HepG2 (cell line): ENCODE measurements at regions not wholly inside any gene's neighbourhood (a gene's known extent, or its start where the extent isn't known, plus 50 kb on each side); places are given as distances from the start of the nearest gene placed in this dataset.

ENCODE experiments used
- ATF5 ChIP-seq: sonication (generic); formaldehyde crosslinking; IDR thresholded peaks from 2 replicates; pipeline ENCODE4 v1.4.0; 2020; ENCODE audit warnings: mild to moderate bottlenecking, low read depth, missing genetic modification reagents
- CBX2 ChIP-seq, 2 experiments: fragments of 200-600 bp in 1 of 2; sonication (generic); formaldehyde crosslinking in 1 of 2; IDR thresholded peaks; 2 replicates each; pipeline versions ENCODE4 v1.7.0 to v1.8.1; 2018 to 2022; ENCODE audit warnings: low read depth in 2 of 2, low read length in 1 of 2, mild to moderate bottlenecking in 1 of 2, missing genetic modification reagents in 1 of 2
- DMAP1 ChIP-seq: IDR thresholded peaks from 2 replicates; pipeline ENCODE4 v1.6.1; 2016
- E2F2 ChIP-seq: sonication (generic); formaldehyde crosslinking; IDR thresholded peaks from 2 replicates; pipeline ENCODE4 v1.4.0; 2020; ENCODE audit warnings: missing genetic modification reagents, borderline replicate concordance
- ERF ChIP-seq: IDR thresholded peaks from 2 replicates; pipeline ENCODE4 v1.6.1; 2018; ENCODE audit warnings: missing biosample characterization, missing genetic modification reagents
- HOXD1 ChIP-seq: sonication (generic); formaldehyde crosslinking; IDR thresholded peaks from 2 replicates; pipeline ENCODE4 v1.5.0; 2020; ENCODE audit warnings: missing genetic modification reagents
- KAT7 ChIP-seq: IDR thresholded peaks from 2 replicates; pipeline ENCODE4 v1.6.1; 2018; ENCODE audit warnings: borderline replicate concordance, missing compliant biosample characterization
- NFYC ChIP-seq: IDR thresholded peaks from 2 replicates; pipeline ENCODE4 v1.6.1; 2016; ENCODE audit warnings: missing genetic modification reagents, missing compliant biosample characterization
- RARA ChIP-seq: IDR thresholded peaks from 2 replicates; pipeline ENCODE4 v1.6.1; 2016; ENCODE audit warnings: missing genetic modification reagents, missing compliant biosample characterization
- TCF7 ChIP-seq: sonication (generic); IDR thresholded peaks from 2 replicates; pipeline ENCODE4 v1.6.1; 2016; ENCODE audit warnings: antibody characterized with exemption, low read depth
- TEF ChIP-seq: sonication (generic); formaldehyde crosslinking; IDR thresholded peaks from 2 replicates; pipeline ENCODE4 v1.5.0; 2020; ENCODE audit warnings: missing genetic modification reagents
- ZC3H13 ChIP-seq: sonication (generic); formaldehyde crosslinking; IDR thresholded peaks from 2 replicates; pipeline ENCODE4 v1.8.1; 2023; ENCODE audit warnings: mild to moderate bottlenecking, missing genetic modification reagents, moderate library complexity
- ZKSCAN8 ChIP-seq: IDR thresholded peaks from 2 replicates; pipeline ENCODE4 v1.6.1; 2016; ENCODE audit warnings: borderline replicate concordance, missing genetic modification reagents, missing compliant biosample characterization
- ZNF142 ChIP-seq: sonication (generic); formaldehyde crosslinking; IDR thresholded peaks from 2 replicates; pipeline ENCODE4 v1.4.0; 2020; ENCODE audit warnings: missing genetic modification reagents
- ZNF256 ChIP-seq: sonication (generic); formaldehyde crosslinking; conservative IDR thresholded peaks from 2 replicates; pipeline ENCODE4 v1.4.0; 2020; ENCODE audit warnings: missing genetic modification reagents
- ZNF431 ChIP-seq: sonication (generic); formaldehyde crosslinking; IDR thresholded peaks from 2 replicates; pipeline ENCODE4 v1.9.0; 2022; ENCODE audit warnings: missing genetic modification reagents, low read depth, mild to moderate bottlenecking, borderline replicate concordance
- ZNF512 ChIP-seq: sonication (generic); formaldehyde crosslinking; IDR thresholded peaks from 2 replicates; pipeline ENCODE4 v1.4.0; 2020; ENCODE audit warnings: mild to moderate bottlenecking, missing genetic modification reagents
- ZNF556 ChIP-seq: sonication (generic); formaldehyde crosslinking; IDR thresholded peaks from 2 replicates; pipeline ENCODE4 v1.4.0; 2020; ENCODE audit warnings: mild to moderate bottlenecking, missing genetic modification reagents, borderline replicate concordance
- ZNF781 ChIP-seq: sonication (generic); formaldehyde crosslinking; IDR thresholded peaks from 2 replicates; pipeline ENCODE4 v1.5.1; 2020; ENCODE audit warnings: borderline replicate concordance, mild to moderate bottlenecking, missing genetic modification reagents; ENCODE audit errors: not compliant biosample characterization

- TF ChIP-seq ZNF142 (no peak), ZNF512 (CRISPR knock-in tag) (no peak), ZC3H13 (CRISPR knock-in tag) (no peak), ZNF256 (no peak), ZKSCAN8 (CRISPR knock-in tag) (no peak), TCF7 (no peak; the same call in 1 of the 2 replicates), E2F2 (no peak; the same call in 1 of the 2 replicates), KAT7 (CRISPR knock-in tag) (0 out of 2 replicates have a peak, but pooled peaks have one; percentile 30), DMAP1 (CRISPR knock-in tag) (0 out of 2 replicates have a peak, but pooled peaks have one; percentile 2), RARA (CRISPR knock-in tag) (0 out of 2 replicates have a peak, but pooled peaks have one; percentile 25), NFYC (CRISPR knock-in tag) (no peak), TEF (CRISPR knock-in tag) (no peak), CBX2 (IDR thresholded peaks at IDR 0.05; ENCODE audit: low read depth, low read length) (no peak), CBX2 (CRISPR knock-in tag; IDR thresholded peaks at IDR 0.05; ENCODE audit: low read depth) (no peak), ZNF431 (CRISPR knock-in tag) (no peak), ERF (no peak), ZNF781 (CRISPR knock-in tag) (no peak), HOXD1 (no peak), ZNF556 (CRISPR knock-in tag) (no peak), ATF5 (CRISPR knock-in tag) (no peak)
These were observed 119.3 kb upstream of the PTPN1 start (continued) for GRCh38 chr20:50390685-50391443.
